DOHH2 (cell line): ENCODE measurements at regions not wholly inside any gene's neighbourhood (a gene's known extent, or its start where the extent isn't known, plus 50 kb on each side); places are given as distances from the start of the nearest gene placed in this dataset.

Source experiments
- CTCF ChIP-seq: fragments of 200-600 bp; sonication (generic); IDR thresholded peaks from one replicate; pipeline ENCODE4 v1.5.1; 2014; ENCODE audit warnings: antibody characterized with exemption, mild to moderate bottlenecking, low read depth, low read length; ENCODE audit not compliant: poor library complexity, severe bottlenecking
- EZH2phosphoT487 ChIP-seq: fragments of 200-600 bp; sonication (generic); IDR thresholded peaks from 2 replicates; pipeline ENCODE4 v1.6.1; 2017; ENCODE audit warnings: borderline replicate concordance, mild to moderate bottlenecking, antibody characterized with exemption, low read length, moderate library complexity, mixed read lengths

- TF ChIP-seq CTCF, result no peak
- TF ChIP-seq EZH2phosphoT487, result no peak
These were observed 163.2 kb upstream of the TSHZ2 start for GRCh38 chr20:52809003-52809402.
